ENCODE measurements at regions not wholly inside any gene's neighbourhood (a gene's known extent, or its start where the extent isn't known, plus 50 kb on each side); places are given as distances from the start of the nearest gene placed in this dataset.

- no peaks in the 10 kb centered on the region for H3F3A ChIP-seq (ENCODE audit: insufficient read depth)
- DNase-seq = peak; percentile 61
- TF ChIP-seq EZH2 (IDR thresholded peaks at IDR 0.05; ENCODE audit: insufficient read depth, poor library complexity, severe bottlenecking) (no peak), EZH2phosphoT487 (IDR thresholded peaks at IDR 0.05; ENCODE audit: insufficient read depth, low read depth) (no peak)
- H3K4me3 ChIP-seq = no peak overlapping the region
- WGBS, 2 experiments (ENCODE audit: low coverage in 1 of 2, low lambda C conversion rate in 2 of 2, missing lambda C conversion rate in 2 of 2) = 8 to 14% methylated on average over 4 of the region's 4 CpGs
- no peaks in the 10 kb centered on the region for H3K9me3 ChIP-seq (ENCODE audit: low read depth)
- H3K4me1 ChIP-seq (ENCODE audit: insufficient read depth) = no peaks in the 10 kb centered on the region
- no peaks in the 10 kb centered on the region for H3K27me3 ChIP-seq (replicated peaks; ENCODE audit: insufficient read depth)
- in situ Hi-C loops (cut with MboI) = loop anchor here (25.0 kb wide), 2 partner anchors 207 to 593 kb away; no protein-coding TSS in a partner anchor
- H3K36me3 ChIP-seq (ENCODE audit: low read depth) = no peaks in the 10 kb centered on the region
- no peak overlapping the region for H3K4me2 ChIP-seq (ENCODE audit: unreplicated experiment)
- no peaks in the 10 kb centered on the region for H3K9me2 ChIP-seq (ENCODE audit: insufficient read depth)
- no peak overlapping the region; the same call in 1 of the 2 replicates for H2AFZ ChIP-seq
- no peaks in the 10 kb centered on the region for H4K20me1 ChIP-seq (ENCODE audit: insufficient read depth)
- no peak overlapping the region for H3K27ac ChIP-seq
- no peaks in the 10 kb centered on the region for H3K79me2 ChIP-seq (ENCODE audit: insufficient read depth)
- no peak overlapping the region for H3K9ac ChIP-seq
Measured at GRCh38 chr1:200279810-200280411, 129.9 kb downstream of the ZNF281 start.

DNA sequence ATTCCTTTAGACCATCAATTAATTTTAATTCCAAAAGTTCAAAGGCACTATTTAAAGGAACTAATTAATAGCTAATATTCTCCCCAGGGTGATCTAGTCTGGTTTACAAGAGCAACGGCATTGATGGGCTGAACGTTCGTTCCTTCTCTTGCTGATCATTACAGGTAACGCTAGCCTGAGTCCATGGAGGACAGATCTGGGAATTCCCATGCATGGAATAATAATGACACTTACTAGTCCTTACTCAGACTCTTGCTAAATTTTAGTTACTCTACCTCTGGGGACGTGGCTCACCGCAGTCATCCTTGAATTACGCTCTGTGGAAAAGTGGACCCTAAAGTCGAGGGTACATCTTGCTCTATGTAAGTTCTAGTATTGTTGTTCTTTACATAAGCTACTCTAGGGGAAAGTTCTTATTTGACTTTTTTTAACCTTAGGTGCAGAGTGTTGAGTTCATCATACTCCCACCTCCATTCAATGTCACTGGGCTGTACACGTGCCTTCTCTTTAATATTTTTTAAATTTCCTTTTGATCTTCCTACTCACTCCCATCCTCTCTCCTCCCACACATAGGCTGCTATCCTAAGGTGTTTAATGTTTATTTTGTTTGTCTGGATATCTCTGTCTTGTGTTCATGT, 133.9 kb downstream of the ZNF281 start:
- no peak overlapping the region for H2AFZ ChIP-seq
- no peaks in the 10 kb centered on the region for H3K36me3 ChIP-seq (ENCODE audit: low read depth)
- DNase-seq = no peak
- H3K4me1 ChIP-seq (ENCODE audit: insufficient read depth) = no peaks in the 10 kb centered on the region
- H3K9ac ChIP-seq = no peak overlapping the region
- H3F3A ChIP-seq (ENCODE audit: insufficient read depth) = no peaks in the 10 kb centered on the region
- in situ Hi-C loops (cut with MboI) = loop anchor here (25.0 kb wide), 2 partner anchors 211 to 589 kb away; no protein-coding TSS in a partner anchor
- no peaks in the 10 kb centered on the region for H3K9me3 ChIP-seq (ENCODE audit: low read depth)
- TF ChIP-seq EZH2phosphoT487 (IDR thresholded peaks at IDR 0.05; ENCODE audit: insufficient read depth, low read depth) (no peak), EZH2 (IDR thresholded peaks at IDR 0.05; ENCODE audit: insufficient read depth, poor library complexity, severe bottlenecking) (no peak)
- H3K4me3 ChIP-seq = no peak overlapping the region
- H3K79me2 ChIP-seq (ENCODE audit: insufficient read depth) = no peaks in the 10 kb centered on the region
- no peaks in the 10 kb centered on the region for H3K27me3 ChIP-seq (replicated peaks; ENCODE audit: insufficient read depth)
- WGBS, 2 experiments (ENCODE audit: low coverage in 1 of 2, low lambda C conversion rate in 2 of 2, missing lambda C conversion rate in 2 of 2) = 88% methylated on average over 9 of the region's 9 CpGs
- H3K27ac ChIP-seq = no peak overlapping the region
- no peak overlapping the region for H3K4me2 ChIP-seq (ENCODE audit: unreplicated experiment)
- no peaks in the 10 kb centered on the region for H3K9me2 ChIP-seq (ENCODE audit: insufficient read depth)
- H4K20me1 ChIP-seq (ENCODE audit: insufficient read depth) = no peaks in the 10 kb centered on the region

DNA sequence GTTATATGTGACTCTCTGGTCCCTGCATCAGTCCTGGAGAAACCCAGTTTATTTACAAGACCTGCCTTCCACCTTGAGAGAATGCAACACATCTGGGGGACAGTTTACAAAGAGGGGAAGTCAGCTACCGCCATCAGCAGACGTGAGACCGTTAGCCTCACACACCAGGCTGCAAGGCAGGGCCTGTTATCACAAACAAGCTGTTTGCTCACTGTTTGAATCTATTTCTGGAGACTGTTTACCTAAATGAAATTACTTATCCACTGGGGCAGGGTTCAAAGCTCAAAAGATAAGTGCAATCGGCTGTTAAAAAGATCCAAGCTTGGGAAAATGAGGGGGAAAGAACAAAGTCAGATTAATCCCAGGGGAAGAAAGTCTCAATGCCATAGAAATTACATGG, 134.4 kb downstream of the ZNF281 start:
- no peaks in the 10 kb centered on the region for H3K79me2 ChIP-seq (ENCODE audit: insufficient read depth)
- no peak overlapping the region for H3K4me2 ChIP-seq (ENCODE audit: unreplicated experiment)
- H4K20me1 ChIP-seq (ENCODE audit: insufficient read depth) = no peaks in the 10 kb centered on the region
- 0 out of 2 replicates have a peak overlapping the region, but pooled peaks have one; percentile 19 for H2AFZ ChIP-seq
- no peaks in the 10 kb centered on the region for H3F3A ChIP-seq (ENCODE audit: insufficient read depth)
- DNase-seq = no peak
- H3K36me3 ChIP-seq (ENCODE audit: low read depth) = no peaks in the 10 kb centered on the region
- H3K9me3 ChIP-seq (ENCODE audit: low read depth) = no peaks in the 10 kb centered on the region
- WGBS, 2 experiments (ENCODE audit: low coverage in 1 of 2, low lambda C conversion rate in 2 of 2, missing lambda C conversion rate in 2 of 2) = 79 to 81% methylated on average over 4 of the region's 4 CpGs
- no peak overlapping the region for H3K27ac ChIP-seq
- TF ChIP-seq EZH2phosphoT487 (IDR thresholded peaks at IDR 0.05; ENCODE audit: insufficient read depth, low read depth) = no peak
- no peak overlapping the region for H3K4me3 ChIP-seq
- in situ Hi-C loops (cut with MboI) = loop anchor here (25.0 kb wide), 2 partner anchors 212 to 588 kb away; no protein-coding TSS in a partner anchor
- H3K27me3 ChIP-seq (replicated peaks; ENCODE audit: insufficient read depth) = no peaks in the 10 kb centered on the region
- H3K4me1 ChIP-seq (ENCODE audit: insufficient read depth) = no peaks in the 10 kb centered on the region
- no peaks in the 10 kb centered on the region for H3K9me2 ChIP-seq (ENCODE audit: insufficient read depth)
- no peak overlapping the region for H3K9ac ChIP-seq

GRCh38 chr1:200274116-200274515, 135.7 kb downstream of the ZNF281 start:
- Histone ChIP-seq H3F3A (ENCODE audit: insufficient read depth) (no peaks in the 10 kb centered on the region), H3K9me3 (ENCODE audit: low read depth) (no peaks in the 10 kb centered on the region), H3K4me1 (ENCODE audit: insufficient read depth) (no peaks in the 10 kb centered on the region), H2AFZ (no peak overlapping the region), H3K9me2 (ENCODE audit: insufficient read depth) (no peaks in the 10 kb centered on the region), H3K27ac (no peak overlapping the region), H3K4me2 (ENCODE audit: unreplicated experiment) (no peak overlapping the region), H3K36me3 (ENCODE audit: low read depth) (no peaks in the 10 kb centered on the region), H4K20me1 (ENCODE audit: insufficient read depth) (no peaks in the 10 kb centered on the region), H3K9ac (no peak overlapping the region), H3K79me2 (ENCODE audit: insufficient read depth) (no peaks in the 10 kb centered on the region), H3K27me3 (replicated peaks; ENCODE audit: insufficient read depth) (no peaks in the 10 kb centered on the region), H3K4me3 (no peak overlapping the region)
- TF ChIP-seq EZH2phosphoT487 (IDR thresholded peaks at IDR 0.05; ENCODE audit: insufficient read depth, low read depth) = no peak
- TF ChIP-seq EZH2 (IDR thresholded peaks at IDR 0.05; ENCODE audit: insufficient read depth, poor library complexity, severe bottlenecking) = no peak
- no peak for DNase-seq
- WGBS, 2 experiments (ENCODE audit: low coverage in 1 of 2, low lambda C conversion rate in 2 of 2, missing lambda C conversion rate in 2 of 2) = 35 to 42% methylated on average over 4 of the region's 4 CpGs
- in situ Hi-C loops (cut with MboI) = no loop called here
